Vagina (tissue), 2 donors: ENCODE measurements at regions not wholly inside any gene's neighbourhood (a gene's known extent, or its start where the extent isn't known, plus 50 kb on each side); places are given as distances from the start of the nearest gene placed in this dataset.

ENCODE experiments used
- POLR2A ChIP-seq, 2 donors: fragments of 450-650 bp; IDR thresholded peaks; one replicate each; pipeline ENCODE4 v1.6.1; 2017; ENCODE audit warnings: antibody characterized with exemption in 2 of 2, mild to moderate bottlenecking in 2 of 2, moderate library complexity in 2 of 2
- TF ChIP-seq, protein P1 (sequence below), 3 experiments: fragments of 450-650 bp in 2 of 3; fragments of 200-600 bp in 1 of 3; sonication (generic) in 1 of 3; IDR thresholded peaks; one replicate each; pipeline ENCODE4 v1.5.1; 2017 to 2019; ENCODE audit warnings: antibody characterized with exemption in 3 of 3, mild to moderate bottlenecking in 2 of 3, moderate library complexity in 2 of 3

DNA sequence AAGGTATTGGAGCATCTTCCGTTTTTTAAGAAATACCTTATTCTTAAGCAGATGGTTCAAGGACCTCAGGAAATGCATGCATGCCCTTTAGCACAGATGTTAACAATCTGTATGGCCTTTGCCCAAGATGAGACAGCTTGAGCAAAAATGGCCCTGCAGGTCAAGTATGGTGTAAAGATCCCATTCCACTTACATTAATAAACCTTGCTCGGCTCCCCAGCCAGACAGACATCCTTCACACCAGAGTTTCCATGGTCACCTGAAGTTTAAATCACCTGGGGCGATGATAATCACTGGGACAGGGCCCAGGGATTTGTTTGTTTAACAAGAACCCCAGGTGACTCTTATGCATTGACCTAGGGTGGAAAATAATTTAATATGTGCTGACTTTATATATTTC lies 287.0 kb upstream of the NOCT start:
- TF ChIP-seq, protein P1, sequence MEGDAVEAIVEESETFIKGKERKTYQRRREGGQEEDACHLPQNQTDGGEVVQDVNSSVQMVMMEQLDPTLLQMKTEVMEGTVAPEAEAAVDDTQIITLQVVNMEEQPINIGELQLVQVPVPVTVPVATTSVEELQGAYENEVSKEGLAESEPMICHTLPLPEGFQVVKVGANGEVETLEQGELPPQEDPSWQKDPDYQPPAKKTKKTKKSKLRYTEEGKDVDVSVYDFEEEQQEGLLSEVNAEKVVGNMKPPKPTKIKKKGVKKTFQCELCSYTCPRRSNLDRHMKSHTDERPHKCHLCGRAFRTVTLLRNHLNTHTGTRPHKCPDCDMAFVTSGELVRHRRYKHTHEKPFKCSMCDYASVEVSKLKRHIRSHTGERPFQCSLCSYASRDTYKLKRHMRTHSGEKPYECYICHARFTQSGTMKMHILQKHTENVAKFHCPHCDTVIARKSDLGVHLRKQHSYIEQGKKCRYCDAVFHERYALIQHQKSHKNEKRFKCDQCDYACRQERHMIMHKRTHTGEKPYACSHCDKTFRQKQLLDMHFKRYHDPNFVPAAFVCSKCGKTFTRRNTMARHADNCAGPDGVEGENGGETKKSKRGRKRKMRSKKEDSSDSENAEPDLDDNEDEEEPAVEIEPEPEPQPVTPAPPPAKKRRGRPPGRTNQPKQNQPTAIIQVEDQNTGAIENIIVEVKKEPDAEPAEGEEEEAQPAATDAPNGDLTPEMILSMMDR (IDR thresholded peaks at IDR 0.05), result no peak
- TF ChIP-seq POLR2A (IDR thresholded peaks at IDR 0.05), result no peak
